ENCODE measurements at regions not wholly inside any gene's neighbourhood (a gene's known extent, or its start where the extent isn't known, plus 50 kb on each side); places are given as distances from the start of the nearest gene placed in this dataset.

GRCh38 chr17:77331301-77331864, 190.6 kb downstream of the SEC14L1 start (continued):
- TF ChIP-seq ZNF512 (CRISPR knock-in tag; IDR thresholded peaks at IDR 0.05; ENCODE audit: borderline replicate concordance) (no peak), CTCF (IDR thresholded peaks at IDR 0.05) (peak; percentile 89), AFF4 (CRISPR knock-in tag; IDR thresholded peaks at IDR 0.05; ENCODE audit: borderline replicate concordance) (no peak), TEAD4 (CRISPR knock-in tag; IDR thresholded peaks at IDR 0.05) (no peak), IRF1 (CRISPR knock-in tag; IDR thresholded peaks at IDR 0.05) (no peak), NR2C2 (CRISPR knock-in tag; IDR thresholded peaks at IDR 0.05) (no peak), ZBTB43 (CRISPR knock-in tag; IDR thresholded peaks at IDR 0.05) (0 out of 2 replicates have a peak, but pooled peaks have one; percentile 25), ELF4 (CRISPR knock-in tag; IDR thresholded peaks at IDR 0.05; ENCODE audit: low read depth) (no peak), E2F1 (CRISPR knock-in tag; IDR thresholded peaks at IDR 0.05) (no peak), ATF1 (CRISPR knock-in tag; IDR thresholded peaks at IDR 0.05) (no peak), FOXP4 (CRISPR knock-in tag; IDR thresholded peaks at IDR 0.05) (no peak), HMGA2 (CRISPR knock-in tag; IDR thresholded peaks at IDR 0.05) (no peak), NFYB (CRISPR knock-in tag; conservative IDR thresholded peaks at IDR 0.05; ENCODE audit: low read depth) (no peak), ZNF416 (CRISPR knock-in tag; IDR thresholded peaks at IDR 0.05) (no peak), FOXJ3 (CRISPR knock-in tag; IDR thresholded peaks at IDR 0.05; ENCODE audit: borderline replicate concordance) (no peak), ZNF281 (CRISPR knock-in tag; IDR thresholded peaks at IDR 0.05) (no peak), ZNF232 (CRISPR knock-in tag; IDR thresholded peaks at IDR 0.05) (no peak), HMGXB4 (CRISPR knock-in tag; IDR thresholded peaks at IDR 0.05) (no peak), JUN (CRISPR knock-in tag; IDR thresholded peaks at IDR 0.05) (no peak)

All from WTC11 (cell line).